NCI-H510A treated with DMSO at 0.1 percent for 48 hours (cell line): ENCODE measurements at regions not wholly inside any gene's neighbourhood (a gene's known extent, or its start where the extent isn't known, plus 50 kb on each side); places are given as distances from the start of the nearest gene placed in this dataset.
"Not testable (repeated sequence)": the region's sequence is repeated elsewhere in the genome, so short reads cannot be mapped to it uniquely, and the experiment has no call there.

Experiments used
- DNase-seq: peaks from one replicate; lab custom pipeline; 2025; lab: John Stamatoyannopoulos, UW

- DNase-seq: no peak
Observed at GRCh38 chrX:3184176-3184930, 143.1 kb downstream of the ARSF start.

GRCh38 chrX:3181846-3182245 lies 140.6 kb downstream of the ARSF start:
- no peak for DNase-seq

GRCh38 chrX:3178329-3178728 lies 137.1 kb downstream of the ARSF start:
- DNase-seq: no peak

- no peak for DNase-seq
Observed at GRCh38 chrX:3177851-3178250, 136.6 kb downstream of the ARSF start.

GRCh38 chrX:3176439-3176820 lies 135.2 kb downstream of the ARSF start:
- no peak for DNase-seq

- DNase-seq: no peak
Observed at GRCh38 chrX:3175659-3176438, 134.6 kb downstream of the ARSF start.

- not testable (repeated sequence) for DNase-seq
Observed at GRCh38 chrX:3172156-3172555, 130.9 kb downstream of the ARSF start.

- no peak for DNase-seq
Observed at GRCh38 chrX:3169421-3169820, 128.2 kb downstream of the ARSF start.

GRCh38 chrX:3167771-3168170 lies 126.5 kb downstream of the ARSF start:
- no peak for DNase-seq

GRCh38 chrX:3166670-3167455 lies 125.6 kb downstream of the ARSF start:
- DNase-seq: no peak

- no peak for DNase-seq
Observed at GRCh38 chrX:3165808-3166207, 124.5 kb downstream of the ARSF start.
